ENCODE measurements at regions not wholly inside any gene's neighbourhood (a gene's known extent, or its start where the extent isn't known, plus 50 kb on each side); places are given as distances from the start of the nearest gene placed in this dataset.

- TF ChIP-seq CTCF (IDR thresholded peaks at IDR 0.05; ENCODE audit: insufficient read depth, low read depth, low read length) = no peak
- no peak for TF ChIP-seq EZH2 (IDR thresholded peaks at IDR 0.05; ENCODE audit: insufficient read depth, low read length)
These were observed 364.4 kb downstream of the C16orf95 start for GRCh38 chr16:86952769-86953168.

All from astrocyte (in vitro differentiated cells and primary cell).